Hepatocyte (in vitro differentiated cells): ENCODE measurements at regions not wholly inside any gene's neighbourhood (a gene's known extent, or its start where the extent isn't known, plus 50 kb on each side); places are given as distances from the start of the nearest gene placed in this dataset.
"Not testable (repeated sequence)": the region's sequence is repeated elsewhere in the genome, so short reads cannot be mapped to it uniquely, and the experiment has no call there.

Experiments
- DNase-seq: peaks from one replicate; pipeline ENCODE4 v3.0.0-alpha.2; 2016; ENCODE audit warnings: low spot score
- H2AFZ ChIP-seq: fragments of 200-600 bp; sonication (generic); 2 replicates; pipeline ENCODE4 v1.6.0; 2016; ENCODE audit warnings: antibody characterized with exemption, mild to moderate bottlenecking
- H3K27ac ChIP-seq: fragments of 200-600 bp; sonication (generic); 2 replicates; pipeline ENCODE4 v1.5.1; 2016; ENCODE audit warnings: mild to moderate bottlenecking
- H3K27me3 ChIP-seq: fragments of 200-600 bp; sonication (generic); 2 replicates; pipeline ENCODE4 v1.6.1; 2016
- H3K36me3 ChIP-seq: fragments of 200-600 bp; sonication (generic); replicated peaks from 2 replicates; pipeline ENCODE4 v1.5.1; 2016; ENCODE audit warnings: low read depth; ENCODE audit not compliant: insufficient read depth
- H3K4me1 ChIP-seq: fragments of 200-600 bp; sonication (generic); 2 replicates; pipeline ENCODE4 v1.5.1; 2016; ENCODE audit warnings: mild to moderate bottlenecking, moderate library complexity; ENCODE audit not compliant: insufficient read depth
- H3K4me2 ChIP-seq: fragments of 200-600 bp; sonication (generic); 2 replicates; pipeline ENCODE4 v1.6.0; 2016
- H3K4me3 ChIP-seq: fragments of 200-600 bp; sonication (generic); 2 replicates; pipeline ENCODE4 v1.5.1; 2016; ENCODE audit warnings: mild to moderate bottlenecking
- H3K79me2 ChIP-seq: fragments of 200-600 bp; sonication (generic); 2 replicates; pipeline ENCODE4 v1.6.0; 2017; ENCODE audit warnings: mild to moderate bottlenecking
- H3K9me2 ChIP-seq: fragments of 200-600 bp; sonication (generic); replicated peaks from 2 replicates; pipeline ENCODE4 v1.6.0; 2017; ENCODE audit warnings: mild to moderate bottlenecking; ENCODE audit not compliant: insufficient read depth
- H3K9me3 ChIP-seq: fragments of 200-600 bp; sonication (generic); 2 replicates; pipeline ENCODE4 v1.5.1; 2016; ENCODE audit warnings: low read depth, mild to moderate bottlenecking
- H4K20me1 ChIP-seq: fragments of 200-600 bp; sonication (generic); 2 replicates; pipeline ENCODE4 v1.6.0; 2016; ENCODE audit warnings: mild to moderate bottlenecking; ENCODE audit not compliant: insufficient read depth, poor library complexity, severe bottlenecking
- CTCF ChIP-seq: fragments of 200-600 bp; sonication (generic); IDR thresholded peaks from 2 replicates; pipeline ENCODE4 v1.5.1; 2016; ENCODE audit warnings: antibody characterized with exemption, mild to moderate bottlenecking; ENCODE audit not compliant: poor library complexity
- EZH2 ChIP-seq: fragments of 200-600 bp; sonication (generic); IDR thresholded peaks from 2 replicates; pipeline ENCODE4 v1.6.1; 2016; ENCODE audit warnings: antibody characterized with exemption, mild to moderate bottlenecking, borderline replicate concordance
- EZH2phosphoT487 ChIP-seq: fragments of 200-600 bp; sonication (generic); IDR thresholded peaks from one replicate; pipeline ENCODE4 v1.6.1; 2018; ENCODE audit warnings: antibody characterized with exemption, mild to moderate bottlenecking, low read depth, moderate library complexity; ENCODE audit not compliant: unreplicated experiment, severe bottlenecking
- WGBS: methylation state at CpG from one replicate; pipeline ENCODE4 v1.1.6; 2016; ENCODE audit warnings: low lambda C conversion rate; ENCODE audit errors: missing lambda C conversion rate; 5-methylcytosine and 5-hydroxymethylcytosine counted together

- 76% methylated on average over 2 of the region's 2 CpGs for WGBS
- Histone ChIP-seq H3K79me2 (no peaks in the 10 kb centered on the region), H3K36me3 (no peaks in the 10 kb centered on the region), H3K4me2 (no peak overlapping the region), H3K27me3 (no peaks in the 10 kb centered on the region), H4K20me1 (no peaks in the 10 kb centered on the region), H3K9me3 (no peaks in the 10 kb centered on the region), H3K27ac (no peak overlapping the region), H3K4me3 (no peak overlapping the region), H2AFZ (no peak overlapping the region), H3K4me1 (no peaks in the 10 kb centered on the region), H3K9me2 (no peaks in the 10 kb centered on the region)
- no peak for TF ChIP-seq EZH2
- TF ChIP-seq EZH2phosphoT487 = no peak
- TF ChIP-seq CTCF = no peak
- no peak for DNase-seq
Observed at GRCh38 chr3:74387111-74387735, 227.2 kb downstream of the CNTN3 start.

- Histone ChIP-seq H3K9me2 (no peaks in the 10 kb centered on the region), H3K27ac (no peak overlapping the region), H3K36me3 (no peaks in the 10 kb centered on the region), H3K9me3 (no peaks in the 10 kb centered on the region), H2AFZ (no peak overlapping the region), H4K20me1 (no peaks in the 10 kb centered on the region), H3K4me3 (no peak overlapping the region), H3K4me1 (no peaks in the 10 kb centered on the region), H3K27me3 (no peaks in the 10 kb centered on the region), H3K79me2 (no peaks in the 10 kb centered on the region), H3K4me2 (no peak overlapping the region)
- TF ChIP-seq EZH2 = no peak
- no peak for TF ChIP-seq EZH2phosphoT487
- no peak for TF ChIP-seq CTCF
- DNase-seq = no peak
- 75% methylated on average over 4 of the region's 4 CpGs for WGBS
Observed at GRCh38 chr3:74384159-74384558, 230.3 kb downstream of the CNTN3 start.

GRCh38 chr3:74377669-74378068, 236.8 kb downstream of the CNTN3 start:
- DNase-seq = no peak
- Histone ChIP-seq H4K20me1 (no peaks in the 10 kb centered on the region), H3K79me2 (no peaks in the 10 kb centered on the region), H3K4me3 (no peak overlapping the region), H3K4me1 (no peaks in the 10 kb centered on the region), H2AFZ (no peak overlapping the region), H3K4me2 (no peak overlapping the region), H3K27ac (no peak overlapping the region), H3K36me3 (no peaks in the 10 kb centered on the region), H3K27me3 (no peaks in the 10 kb centered on the region), H3K9me3 (no peaks in the 10 kb centered on the region), H3K9me2 (no peaks in the 10 kb centered on the region)
- TF ChIP-seq EZH2 = no peak
- no peak for TF ChIP-seq CTCF
- no peak for TF ChIP-seq EZH2phosphoT487

- not testable (repeated sequence) for H3K4me3 ChIP-seq, H4K20me1 ChIP-seq, H3K4me2 ChIP-seq, H3K36me3 ChIP-seq, H3K79me2 ChIP-seq, H3K4me1 ChIP-seq, H3K27ac ChIP-seq, H3K9me2 ChIP-seq, H3K27me3 ChIP-seq, H2AFZ ChIP-seq, DNase-seq, H3K9me3 ChIP-seq
- 92% methylated on average over 2 of the region's 2 CpGs for WGBS
Observed at GRCh38 chr3:74376323-74376722, 238.1 kb downstream of the CNTN3 start.
